GM19240 (cell line): ENCODE measurements at regions not wholly inside any gene's neighbourhood (a gene's known extent, or its start where the extent isn't known, plus 50 kb on each side); places are given as distances from the start of the nearest gene placed in this dataset.

Source experiments
- DNase-seq: peaks from one replicate; pipeline ENCODE4 v3.0.0; 2011; ENCODE audit warnings: low spot score; ENCODE audit not compliant: insufficient read length

DNA sequence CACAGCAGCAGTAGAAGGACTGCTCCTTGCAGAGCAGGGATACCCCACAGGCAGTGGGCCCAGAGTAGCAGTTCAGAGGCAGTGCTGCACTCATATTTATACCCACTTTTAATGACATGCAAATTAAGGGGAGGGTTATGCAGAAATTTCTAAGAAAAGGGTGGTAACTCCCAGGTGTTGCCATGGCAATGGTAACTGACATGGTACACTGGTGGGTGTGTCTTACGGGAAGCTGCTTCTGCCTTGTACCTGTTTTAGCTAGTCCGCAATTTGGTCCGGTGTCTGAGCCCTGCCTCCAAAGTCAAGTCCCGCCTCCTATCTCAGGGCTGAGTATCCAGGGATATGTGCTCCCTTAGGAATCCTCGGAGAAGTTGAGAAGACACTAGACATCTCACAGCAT, 79.2 kb upstream of the UQCRFS1 start:
- DNase-seq: no peak

GRCh38 chr19:29292562-29292961, 79.6 kb upstream of the UQCRFS1 start:
- DNase-seq: no peak

GRCh38 chr19:29293292-29293691, 80.3 kb upstream of the UQCRFS1 start:
- no peak for DNase-seq

- no peak for DNase-seq
Measured at GRCh38 chr19:29293736-29294342, 80.9 kb upstream of the UQCRFS1 start.

GRCh38 chr19:29294343-29294811, 81.4 kb upstream of the UQCRFS1 start:
- DNase-seq: no peak

DNA sequence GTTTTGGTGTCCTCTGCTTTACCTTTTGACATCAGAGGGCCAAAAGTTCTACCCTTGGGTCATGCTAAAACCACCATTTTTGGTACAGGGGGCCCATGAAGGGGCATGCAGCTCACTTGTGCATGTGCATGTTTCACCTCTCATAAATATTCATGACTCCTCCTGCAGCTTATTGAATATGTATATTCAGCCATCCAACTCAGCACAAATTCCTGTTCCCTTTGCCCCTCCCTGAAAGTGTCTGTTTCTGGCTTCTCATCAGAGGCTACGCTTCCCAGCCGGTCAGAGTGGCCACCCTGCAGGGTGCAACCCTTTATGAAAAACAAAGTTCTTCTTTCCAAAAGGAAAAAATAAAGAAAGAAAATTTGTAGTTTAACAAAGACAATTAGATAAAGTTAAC, 82.3 kb upstream of the UQCRFS1 start:
- DNase-seq: no peak

GRCh38 chr19:29297381-29297780, 84.4 kb upstream of the UQCRFS1 start:
- DNase-seq: no peak

DNA sequence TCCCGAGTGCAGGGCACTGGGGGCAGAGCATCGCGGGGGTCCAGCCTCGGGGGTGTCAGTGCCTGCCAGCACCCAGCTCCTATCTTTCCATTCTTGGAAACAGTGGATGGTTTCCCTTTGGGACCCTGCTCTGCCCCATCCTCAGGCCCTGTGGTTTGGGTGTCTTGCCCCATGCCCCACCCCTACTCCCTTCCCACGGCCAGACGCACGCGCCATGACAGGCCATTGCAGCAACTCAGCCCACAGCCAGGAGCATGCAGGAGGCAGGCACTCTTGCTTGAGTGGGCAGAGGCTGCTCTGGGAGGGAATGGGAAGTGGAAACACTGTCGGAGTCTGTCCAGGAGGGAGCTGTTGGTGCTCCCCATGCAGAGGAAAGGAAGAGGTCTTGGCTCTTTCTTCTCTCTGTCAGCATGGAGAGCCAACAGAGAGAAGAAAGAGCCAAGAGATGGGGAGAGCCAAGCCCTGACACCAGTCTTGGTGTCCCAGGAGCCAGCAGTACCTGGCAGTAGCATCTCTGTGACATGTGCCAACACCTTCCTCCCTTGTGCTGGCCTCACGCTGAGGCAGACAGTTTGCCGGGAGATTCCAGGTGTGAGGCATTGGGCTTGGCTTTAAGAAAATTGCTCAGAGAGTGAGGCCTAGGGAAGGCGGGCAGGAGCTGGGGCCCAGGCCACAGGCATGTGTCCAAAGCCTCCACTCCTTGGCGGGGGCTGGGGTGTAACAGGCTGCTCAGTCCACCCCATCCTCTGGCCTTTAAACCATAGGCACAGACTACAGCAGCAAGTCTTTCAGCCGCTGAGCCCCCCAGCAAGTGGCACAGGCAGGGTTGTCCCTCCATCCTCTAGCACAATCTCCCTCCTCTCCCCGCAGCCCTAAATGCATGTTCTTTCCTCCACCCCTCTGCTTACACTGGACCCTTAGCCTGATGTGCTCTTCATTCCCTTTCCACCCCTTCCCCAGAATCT, 86.7 kb upstream of the UQCRFS1 start:
- DNase-seq: no peak

DNA sequence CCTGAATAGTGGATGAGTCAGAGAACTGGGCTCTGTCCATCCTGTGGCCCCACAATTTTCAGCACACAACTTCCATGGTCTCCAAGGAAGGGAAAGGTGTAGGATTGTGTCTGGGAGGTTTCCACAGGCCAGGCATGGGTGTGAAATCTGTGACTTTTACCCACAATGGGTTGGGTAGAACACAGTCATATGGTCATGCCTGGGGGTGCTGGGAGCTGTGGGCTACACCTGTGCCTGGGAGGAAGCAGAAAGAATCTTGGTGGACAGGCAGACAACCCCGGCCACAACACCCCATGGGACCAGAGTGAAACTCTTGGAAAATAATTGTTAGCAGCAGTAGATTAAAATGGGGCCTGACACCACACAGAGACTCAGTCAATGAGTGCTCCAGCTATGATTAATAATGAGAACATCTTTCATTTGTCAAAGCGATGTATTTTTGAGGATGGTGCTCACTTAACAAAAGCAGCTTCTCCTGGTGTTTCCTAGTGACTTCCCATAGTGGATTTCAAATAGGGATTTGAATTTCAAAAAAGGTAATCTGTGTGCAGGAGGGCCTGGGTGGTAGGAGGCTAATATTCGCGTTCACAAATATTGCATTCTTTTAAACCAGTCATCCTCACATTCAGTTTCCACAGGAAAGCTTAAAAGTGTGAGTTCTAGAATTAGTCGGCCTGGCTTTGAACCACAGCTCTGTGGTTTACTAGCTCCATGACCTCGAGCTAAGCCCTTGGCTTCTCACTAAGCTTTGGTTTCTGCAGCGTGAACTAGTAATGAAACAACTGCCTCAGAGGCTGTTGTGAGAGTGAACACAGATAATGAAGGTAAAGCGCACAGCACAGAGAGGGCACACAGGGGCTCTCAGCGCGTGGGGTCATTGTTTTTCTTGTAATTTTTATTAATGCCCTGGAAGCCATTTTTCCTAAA, 89.3 kb upstream of the UQCRFS1 start:
- DNase-seq: no peak

DNA sequence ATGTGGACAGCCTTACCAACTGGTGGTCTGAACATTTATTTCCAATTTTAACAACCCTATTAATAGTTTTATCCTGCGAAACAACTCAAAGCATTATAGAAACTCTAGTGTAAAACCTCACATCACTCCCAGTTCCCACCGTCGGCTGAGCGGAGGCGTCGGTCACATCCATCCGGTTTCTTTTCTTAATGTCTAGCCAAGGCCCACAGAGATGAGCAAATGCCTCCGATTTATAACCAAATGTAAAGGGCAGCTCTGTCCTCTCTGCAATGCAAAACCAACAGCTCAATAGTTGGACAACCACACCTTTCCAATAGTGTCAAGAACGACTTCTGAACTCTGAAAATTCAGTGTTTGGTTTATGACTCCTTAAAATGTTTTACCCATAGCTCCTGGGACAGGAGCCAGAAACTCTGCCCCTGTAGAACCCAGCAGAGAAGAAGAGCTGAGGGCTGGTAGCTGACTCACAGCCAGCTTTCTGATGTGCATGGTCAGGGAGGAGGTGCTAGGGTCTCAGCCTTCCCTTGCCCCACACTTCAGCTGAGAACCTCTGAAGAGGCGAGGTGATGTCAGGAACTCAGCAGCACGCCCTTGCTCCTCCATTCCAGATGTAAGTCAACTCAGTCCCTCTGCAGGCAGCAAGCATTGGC, 90.2 kb upstream of the UQCRFS1 start:
- no peak for DNase-seq

GRCh38 chr19:29303719-29304090, 90.8 kb upstream of the UQCRFS1 start:
- DNase-seq: no peak

DNA sequence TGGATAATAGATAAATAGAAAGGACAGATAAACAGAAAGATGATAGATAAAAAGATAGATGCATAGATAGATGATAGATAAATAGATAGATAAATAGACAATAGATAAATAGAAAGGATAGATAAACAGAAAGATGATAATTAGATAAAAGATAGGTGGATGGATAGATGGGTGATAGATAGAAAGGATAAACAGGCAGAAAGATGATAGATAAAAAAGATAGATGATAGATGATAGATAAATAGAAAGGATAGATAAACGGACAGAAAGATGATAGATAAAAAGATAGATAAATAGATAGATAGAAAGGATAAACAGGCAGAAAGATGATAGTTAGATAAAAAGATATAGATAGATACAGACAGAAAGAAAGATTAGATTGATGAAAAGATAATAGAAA, 92.3 kb upstream of the UQCRFS1 start:
- no peak for DNase-seq

DNA sequence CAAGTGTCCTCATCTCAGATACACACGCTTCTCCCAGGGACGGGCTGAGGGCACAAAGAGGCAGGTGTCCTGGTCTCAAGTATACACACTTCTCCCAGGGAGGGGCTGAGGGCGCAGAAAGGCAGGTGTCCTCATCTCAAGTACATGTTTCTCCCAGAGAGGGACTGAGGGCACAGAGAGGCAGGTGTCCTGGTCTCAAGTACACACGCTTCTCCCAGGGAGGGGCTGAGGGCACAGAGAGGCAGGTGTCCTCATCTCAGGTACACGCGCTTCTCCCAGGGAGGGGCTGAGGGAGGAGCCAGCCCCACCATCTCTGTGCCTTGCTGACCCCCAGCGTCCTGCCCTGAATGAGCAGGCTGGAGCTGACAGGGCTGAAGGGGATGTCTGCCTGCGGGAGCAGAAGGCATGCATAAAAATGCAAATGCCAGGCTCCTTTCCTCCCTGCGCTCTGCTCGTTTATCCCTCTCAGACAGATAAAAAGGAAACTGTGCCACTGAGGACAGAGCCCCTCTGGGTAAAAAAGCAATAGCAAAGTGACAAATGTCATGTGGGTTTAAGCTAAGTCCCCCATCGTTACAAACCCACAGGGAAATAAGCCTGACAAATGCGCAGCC, 96.1 kb upstream of the UQCRFS1 start:
- DNase-seq: no peak

GRCh38 chr19:29309637-29310036, 96.7 kb upstream of the UQCRFS1 start:
- DNase-seq: no peak

DNA sequence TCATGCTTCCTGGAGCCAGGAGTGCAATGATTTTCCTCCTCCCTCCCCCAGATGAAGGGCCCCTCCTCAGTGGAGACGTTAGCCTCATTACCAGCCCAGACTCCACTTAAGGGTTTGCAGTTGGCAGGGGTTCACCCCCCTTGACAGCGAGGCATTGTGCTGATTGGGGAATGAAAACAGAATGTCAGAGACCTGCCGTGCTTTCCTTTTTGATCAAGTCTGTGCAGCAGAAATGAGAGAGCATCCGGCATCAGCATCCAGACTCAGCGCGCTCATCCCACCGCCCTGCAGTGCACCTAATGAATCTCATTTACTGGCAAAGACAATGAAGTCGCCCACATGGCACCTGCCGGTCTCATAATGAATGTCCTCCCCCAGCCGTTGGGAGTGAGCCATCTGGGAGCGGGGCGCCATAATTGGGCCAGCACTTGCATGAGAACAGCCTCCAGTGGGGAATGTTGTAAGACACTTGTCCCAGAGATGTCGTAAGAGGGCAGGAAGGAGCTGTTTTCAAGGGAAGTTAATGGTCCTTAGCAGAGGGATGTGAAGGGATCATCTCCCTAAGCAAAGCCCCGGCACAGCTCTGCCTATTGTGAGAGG, 98.3 kb upstream of the UQCRFS1 start:
- no peak for DNase-seq

DNA sequence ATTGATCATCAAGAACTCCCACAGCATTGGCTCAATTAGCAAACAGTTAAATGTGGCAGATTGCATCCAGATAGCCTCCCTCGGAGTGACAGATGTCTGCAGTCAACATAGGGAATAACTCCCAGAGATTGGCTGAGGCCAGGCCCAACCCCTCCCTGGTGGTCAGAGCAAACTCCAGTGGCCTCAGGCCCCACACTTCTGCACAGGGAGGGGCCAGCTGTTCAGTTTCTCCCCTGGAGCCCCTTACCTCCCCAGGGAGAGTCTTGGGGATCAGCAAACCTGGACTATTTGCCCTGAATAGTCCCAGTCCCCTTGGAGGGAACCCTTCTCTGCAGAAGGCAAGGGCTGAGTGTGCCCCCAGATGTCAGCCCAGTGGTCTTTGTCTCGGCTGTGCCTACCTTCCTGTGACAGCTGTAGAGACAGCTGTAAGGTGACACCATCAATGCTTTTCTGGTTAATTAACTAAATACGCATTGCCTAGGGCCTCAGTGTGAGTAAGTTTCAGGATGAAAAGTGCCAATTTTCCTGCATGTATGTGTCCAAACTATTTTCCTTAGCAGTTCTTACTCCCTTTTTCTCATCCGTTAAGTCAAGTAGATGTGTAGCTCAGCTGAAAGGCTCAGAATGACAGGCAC, 102.7 kb upstream of the UQCRFS1 start:
- no peak for DNase-seq

DNA sequence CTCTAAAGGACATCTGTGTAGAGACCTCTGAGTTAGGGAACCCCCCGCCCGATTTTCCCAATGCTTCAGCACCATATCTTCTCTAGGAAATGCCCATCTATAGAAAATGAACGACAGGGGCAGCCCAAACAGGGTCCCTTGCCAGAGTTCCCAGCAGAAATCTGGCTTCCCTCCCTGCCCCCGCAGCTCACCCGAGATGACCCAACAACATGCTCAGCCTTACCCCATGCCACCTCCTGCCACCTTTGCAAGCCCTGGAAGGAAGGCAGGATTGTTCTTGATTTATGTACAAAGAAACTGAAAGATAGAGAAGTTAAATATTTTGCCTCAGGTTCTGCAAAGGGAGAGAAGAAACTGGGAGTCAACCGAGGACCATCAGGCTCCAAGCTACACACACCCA, 105.6 kb upstream of the UQCRFS1 start:
- no peak for DNase-seq

- DNase-seq: no peak
Measured at GRCh38 chr19:29320086-29320485, 107.1 kb upstream of the UQCRFS1 start.

DNA sequence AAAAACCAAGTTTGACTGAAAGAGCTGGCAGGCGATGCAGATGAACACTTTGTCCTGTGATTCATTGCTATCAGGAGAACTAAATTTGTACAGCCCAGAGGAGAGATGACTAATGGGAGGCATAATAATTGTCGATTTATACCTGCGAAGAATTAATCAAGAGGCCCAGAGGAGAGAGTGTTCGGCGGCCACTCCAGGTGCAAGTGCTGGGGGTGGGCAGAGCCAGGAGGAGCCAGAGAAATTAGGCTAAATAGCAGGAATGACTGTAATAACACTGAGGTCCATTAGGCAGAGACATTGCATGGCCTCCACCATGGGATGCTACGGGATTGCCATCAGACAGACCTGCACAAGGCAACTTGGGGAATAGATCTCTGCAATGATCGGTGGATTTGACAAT, 107.7 kb upstream of the UQCRFS1 start:
- no peak for DNase-seq

- DNase-seq: no peak
Measured at GRCh38 chr19:29321116-29321515, 108.2 kb upstream of the UQCRFS1 start.
